ENCODE measurements at regions not wholly inside any gene's neighbourhood (a gene's known extent, or its start where the extent isn't known, plus 50 kb on each side); places are given as distances from the start of the nearest gene placed in this dataset.

- H3K4me2 ChIP-seq: no peak overlapping the region
- H3K27me3 ChIP-seq: no peaks in the 10 kb centered on the region
- no peak overlapping the region for H3K9ac ChIP-seq
- no peak for TF ChIP-seq Cebpa-rat (IDR thresholded peaks at IDR 0.05)
- no peaks in the 10 kb centered on the region for H3K9me3 ChIP-seq
- H3K4me3 ChIP-seq: no peak overlapping the region
- no peaks in the 10 kb centered on the region for H4K20me1 ChIP-seq
- no peak overlapping the region for H3K27ac ChIP-seq
- no peaks in the 10 kb centered on the region for H3K4me1 ChIP-seq
- no peaks in the 10 kb centered on the region for H3K36me3 ChIP-seq
Observed at GRCh38 chr10:93218386-93218785, 144.7 kb downstream of the CYP26A1 start.

- Histone ChIP-seq H3K4me1 (no peaks in the 10 kb centered on the region), H3K27me3 (no peaks in the 10 kb centered on the region), H3K9ac (no peak overlapping the region), H3K4me2 (no peak overlapping the region), H3K27ac (no peak overlapping the region), H3K4me3 (no peak overlapping the region), H3K9me3 (no peaks in the 10 kb centered on the region), H4K20me1 (no peaks in the 10 kb centered on the region), H3K36me3 (no peaks in the 10 kb centered on the region)
- no peak for TF ChIP-seq Cebpa-rat (IDR thresholded peaks at IDR 0.05)
Observed at GRCh38 chr10:93219347-93219746, 145.7 kb downstream of the CYP26A1 start.

GRCh38 chr10:93220296-93221170 lies 146.8 kb downstream of the CYP26A1 start:
- Histone ChIP-seq H3K4me2 (no peak overlapping the region), H3K4me3 (no peak overlapping the region), H3K9me3 (no peaks in the 10 kb centered on the region), H3K4me1 (no peaks in the 10 kb centered on the region), H4K20me1 (no peaks in the 10 kb centered on the region), H3K36me3 (no peaks in the 10 kb centered on the region), H3K27me3 (no peaks in the 10 kb centered on the region), H3K27ac (no peak overlapping the region), H3K9ac (no peak overlapping the region)
- no peak for TF ChIP-seq Cebpa-rat (IDR thresholded peaks at IDR 0.05)

GRCh38 chr10:93221171-93221496 lies 147.4 kb downstream of the CYP26A1 start:
- H3K4me3 ChIP-seq: no peak overlapping the region
- H3K27me3 ChIP-seq: no peaks in the 10 kb centered on the region
- H3K36me3 ChIP-seq: no peaks in the 10 kb centered on the region
- H4K20me1 ChIP-seq: no peaks in the 10 kb centered on the region
- no peaks in the 10 kb centered on the region for H3K9me3 ChIP-seq
- no peaks in the 10 kb centered on the region for H3K4me1 ChIP-seq
- no peak overlapping the region for H3K4me2 ChIP-seq
- TF ChIP-seq Cebpa-rat (IDR thresholded peaks at IDR 0.05): no peak
- H3K27ac ChIP-seq: no peak overlapping the region
- no peak overlapping the region for H3K9ac ChIP-seq

- no peaks in the 10 kb centered on the region for H3K36me3 ChIP-seq
- no peak overlapping the region for H3K9ac ChIP-seq
- no peak for TF ChIP-seq Cebpa-rat (IDR thresholded peaks at IDR 0.05)
Observed at GRCh38 chr10:93221521-93221920, 147.8 kb downstream of the CYP26A1 start.

GRCh38 chr10:93222211-93222754 lies 148.6 kb downstream of the CYP26A1 start:
- H3K4me1 ChIP-seq: no peaks in the 10 kb centered on the region
- no peak overlapping the region for H3K9ac ChIP-seq
- no peak for TF ChIP-seq Cebpa-rat (IDR thresholded peaks at IDR 0.05)
- H4K20me1 ChIP-seq: no peaks in the 10 kb centered on the region
- H3K27me3 ChIP-seq: no peaks in the 10 kb centered on the region
- no peaks in the 10 kb centered on the region for H3K9me3 ChIP-seq
- H3K4me3 ChIP-seq: no peak overlapping the region
- H3K36me3 ChIP-seq: no peaks in the 10 kb centered on the region
- H3K27ac ChIP-seq: no peak overlapping the region
- H3K4me2 ChIP-seq: no peak overlapping the region

More at GRCh38 chr10:93221521-93221920, 147.8 kb downstream of the CYP26A1 start:
- no peaks in the 10 kb centered on the region for H3K9me3 ChIP-seq
- no peaks in the 10 kb centered on the region for H3K4me1 ChIP-seq
- no peaks in the 10 kb centered on the region for H4K20me1 ChIP-seq
- H3K4me2 ChIP-seq: no peak overlapping the region
- H3K27me3 ChIP-seq: no peaks in the 10 kb centered on the region
- no peak overlapping the region for H3K27ac ChIP-seq
- H3K4me3 ChIP-seq: no peak overlapping the region

- H4K20me1 ChIP-seq: no peaks in the 10 kb centered on the region
Observed at GRCh38 chr10:93222876-93223275, 149.2 kb downstream of the CYP26A1 start.

GRCh38 chr10:93223336-93223735 lies 149.6 kb downstream of the CYP26A1 start:
- Histone ChIP-seq H3K9ac (no peak overlapping the region), H3K4me2 (no peak overlapping the region), H3K36me3 (no peaks in the 10 kb centered on the region), H3K4me3 (no peak overlapping the region), H3K27me3 (no peaks in the 10 kb centered on the region), H3K4me1 (no peaks in the 10 kb centered on the region), H3K9me3 (no peaks in the 10 kb centered on the region), H3K27ac (no peak overlapping the region), H4K20me1 (no peaks in the 10 kb centered on the region)
- TF ChIP-seq Cebpa-rat (IDR thresholded peaks at IDR 0.05): no peak

More at GRCh38 chr10:93222876-93223275, 149.2 kb downstream of the CYP26A1 start:
- no peak overlapping the region for H3K27ac ChIP-seq
- H3K36me3 ChIP-seq: no peaks in the 10 kb centered on the region
- H3K9ac ChIP-seq: no peak overlapping the region
- no peaks in the 10 kb centered on the region for H3K27me3 ChIP-seq
- no peak overlapping the region for H3K4me2 ChIP-seq
- H3K9me3 ChIP-seq: no peaks in the 10 kb centered on the region
- H3K4me3 ChIP-seq: no peak overlapping the region
- H3K4me1 ChIP-seq: no peaks in the 10 kb centered on the region
- TF ChIP-seq Cebpa-rat (IDR thresholded peaks at IDR 0.05): no peak

GRCh38 chr10:93224005-93224779 lies 150.5 kb downstream of the CYP26A1 start:
- no peak for TF ChIP-seq Cebpa-rat (IDR thresholded peaks at IDR 0.05)
- no peaks in the 10 kb centered on the region for H3K36me3 ChIP-seq
- H4K20me1 ChIP-seq: no peaks in the 10 kb centered on the region
- H3K27me3 ChIP-seq: no peaks in the 10 kb centered on the region
- no peaks in the 10 kb centered on the region for H3K9me3 ChIP-seq
- H3K27ac ChIP-seq: no peak overlapping the region
- H3K9ac ChIP-seq: no peak overlapping the region
- no peak overlapping the region for H3K4me3 ChIP-seq
- H3K4me1 ChIP-seq: no peaks in the 10 kb centered on the region
- H3K4me2 ChIP-seq: no peak overlapping the region

GRCh38 chr10:93225938-93226337 lies 152.2 kb downstream of the CYP26A1 start:
- Histone ChIP-seq H3K9me3 (no peaks in the 10 kb centered on the region), H3K36me3 (no peaks in the 10 kb centered on the region), H3K4me3 (no peak overlapping the region), H4K20me1 (no peaks in the 10 kb centered on the region), H3K4me2 (no peak overlapping the region), H3K27me3 (no peaks in the 10 kb centered on the region), H3K9ac (no peak overlapping the region), H3K27ac (no peak overlapping the region), H3K4me1 (no peaks in the 10 kb centered on the region)
- TF ChIP-seq Cebpa-rat (IDR thresholded peaks at IDR 0.05): no peak
